ENCODE measurements at regions not wholly inside any gene's neighbourhood (a gene's known extent, or its start where the extent isn't known, plus 50 kb on each side); places are given as distances from the start of the nearest gene placed in this dataset.

- no peaks in the 10 kb centered on the region for H3K36me3 ChIP-seq (ENCODE audit: control insufficient read depth in 2 of 4, insufficient read depth in 4 of 4, low read length in 3 of 4)
- no peak overlapping the region for H3K9ac ChIP-seq (replicated peaks in 1 of 4; ENCODE audit: extremely low read depth in 1 of 4, low read depth in 3 of 4, low read length in 3 of 4)
- no peak overlapping the region for H2BK20ac ChIP-seq (ENCODE audit: low read length)
- no peak overlapping the region for H2BK5ac ChIP-seq (ENCODE audit: low read depth, low read length)
- H3K27ac ChIP-seq (ENCODE audit: low read depth, low read length) = no peak overlapping the region
- 83% methylated on average over 1 of the region's 1 CpG; no CpG with 5 or more reads in 1 of the 2 experiments for WGBS, 2 experiments (ENCODE audit: extremely low coverage in 1 of 2, insufficient coverage in 1 of 2, insufficient read length in 1 of 2, insufficient replicate concordance in 2 of 2, low coverage in 1 of 2, low lambda C conversion rate in 2 of 2, missing lambda C conversion rate in 1 of 2)
- H3K23ac ChIP-seq (ENCODE audit: insufficient read length) = no peak overlapping the region
- no peak overlapping the region for H2AK5ac ChIP-seq (ENCODE audit: low read depth, low read length)
- no peak overlapping the region for H2BK15ac ChIP-seq (ENCODE audit: low read length)
- H3K4ac ChIP-seq (replicated peaks; ENCODE audit: insufficient read length, low read depth, low read length) = no peak overlapping the region
- H3K56ac ChIP-seq (replicated peaks; ENCODE audit: insufficient read length, low read depth, low read length) = no peak overlapping the region
- H2AFZ ChIP-seq (ENCODE audit: low read length) = no peak overlapping the region
- no peaks in the 10 kb centered on the region for H4K20me1 ChIP-seq (replicated peaks in 1 of 2; ENCODE audit: control insufficient read depth in 1 of 2, insufficient read depth in 2 of 2, low read length in 2 of 2)
- H3K79me1 ChIP-seq (ENCODE audit: low read depth, low read length) = no peaks in the 10 kb centered on the region
- H2BK12ac ChIP-seq (ENCODE audit: low read depth, low read length) = no peak overlapping the region
- H4K8ac ChIP-seq (ENCODE audit: extremely low read depth, insufficient read depth, low read length) = no peak overlapping the region
- TF ChIP-seq ATF3 (IDR thresholded peaks at IDR 0.05; ENCODE audit: insufficient read depth, low read depth, low read length) (no peak), GABPA (IDR thresholded peaks at IDR 0.05; ENCODE audit: borderline replicate concordance, insufficient read depth, low read length) (no peak), BACH1 (IDR thresholded peaks at IDR 0.05; ENCODE audit: low read length) (no peak), EP300 (IDR thresholded peaks at IDR 0.05; ENCODE audit: borderline replicate concordance in 1 of 2, low read depth in 2 of 2, low read length in 2 of 2) (no peak), JUND (IDR thresholded peaks at IDR 0.05; ENCODE audit: low read length) (no peak), RFX5 (IDR thresholded peaks at IDR 0.05; ENCODE audit: borderline replicate concordance, low read depth, low read length) (no peak), SIN3A (conservative IDR thresholded peaks at IDR 0.05 in 1 of 2, IDR thresholded peaks at IDR 0.05 in 1 of 2; ENCODE audit: low read depth in 1 of 2, low read length in 2 of 2) (no peak), CHD1 (IDR thresholded peaks at IDR 0.05; ENCODE audit: low read depth, low read length) (no peak), KDM5A (IDR thresholded peaks at IDR 0.05; ENCODE audit: low read length) (no peak)
- TF ChIP-seq, protein P1, sequence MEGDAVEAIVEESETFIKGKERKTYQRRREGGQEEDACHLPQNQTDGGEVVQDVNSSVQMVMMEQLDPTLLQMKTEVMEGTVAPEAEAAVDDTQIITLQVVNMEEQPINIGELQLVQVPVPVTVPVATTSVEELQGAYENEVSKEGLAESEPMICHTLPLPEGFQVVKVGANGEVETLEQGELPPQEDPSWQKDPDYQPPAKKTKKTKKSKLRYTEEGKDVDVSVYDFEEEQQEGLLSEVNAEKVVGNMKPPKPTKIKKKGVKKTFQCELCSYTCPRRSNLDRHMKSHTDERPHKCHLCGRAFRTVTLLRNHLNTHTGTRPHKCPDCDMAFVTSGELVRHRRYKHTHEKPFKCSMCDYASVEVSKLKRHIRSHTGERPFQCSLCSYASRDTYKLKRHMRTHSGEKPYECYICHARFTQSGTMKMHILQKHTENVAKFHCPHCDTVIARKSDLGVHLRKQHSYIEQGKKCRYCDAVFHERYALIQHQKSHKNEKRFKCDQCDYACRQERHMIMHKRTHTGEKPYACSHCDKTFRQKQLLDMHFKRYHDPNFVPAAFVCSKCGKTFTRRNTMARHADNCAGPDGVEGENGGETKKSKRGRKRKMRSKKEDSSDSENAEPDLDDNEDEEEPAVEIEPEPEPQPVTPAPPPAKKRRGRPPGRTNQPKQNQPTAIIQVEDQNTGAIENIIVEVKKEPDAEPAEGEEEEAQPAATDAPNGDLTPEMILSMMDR (IDR thresholded peaks at IDR 0.05; ENCODE audit: control extremely low read depth in 1 of 3, insufficient read depth in 1 of 3, low read depth in 1 of 3, low read length in 3 of 3) = no peak
- no peak overlapping the region for H3K4me2 ChIP-seq (ENCODE audit: insufficient read depth in 1 of 2, low read depth in 2 of 2, low read length in 2 of 2)
- no peak overlapping the region for H4K91ac ChIP-seq (replicated peaks; ENCODE audit: insufficient read length, low read length)
- no peak for FAIRE-seq
- no peaks in the 10 kb centered on the region for H3K4me1 ChIP-seq (replicated peaks in 1 of 4; ENCODE audit: control insufficient read depth in 3 of 4, insufficient read depth in 4 of 4, low read length in 3 of 4)
- no peaks in the 10 kb centered on the region for H3K9me3 ChIP-seq (ENCODE audit: insufficient read depth in 2 of 2, low read depth in 1 of 2, low read length in 1 of 2)
- H4K5ac ChIP-seq (ENCODE audit: insufficient read length, low read depth, low read length) = no peak overlapping the region
- DNase-seq (ENCODE audit: low read depth in 1 of 2, low spot score in 2 of 2) = no peak
- H3K27me3 ChIP-seq (replicated peaks in 1 of 4; ENCODE audit: control insufficient read depth in 3 of 4, extremely low read depth in 1 of 4, insufficient read depth in 3 of 4, low read length in 3 of 4) = no peaks in the 10 kb centered on the region
- CTCF ChIA-PET (ENCODE audit: partially characterized antibody) = no interaction called here
- no peak overlapping the region for H3K4me3 ChIP-seq (ENCODE audit: extremely low read depth in 1 of 4, insufficient read depth in 2 of 4, low read depth in 3 of 4, low read length in 4 of 4)
- no peak overlapping the region for H3K14ac ChIP-seq (ENCODE audit: insufficient read length)
- no peaks in the 10 kb centered on the region for H3K23me2 ChIP-seq (ENCODE audit: low read depth, low read length)
- H3K79me2 ChIP-seq (ENCODE audit: control insufficient read depth in 1 of 2, insufficient read depth in 2 of 2, low read length in 2 of 2) = no peaks in the 10 kb centered on the region
- POLR2A ChIA-PET (ENCODE audit: partially characterized antibody) = no interaction called here
- H3K18ac ChIP-seq (ENCODE audit: extremely low read depth, low read length) = no peak overlapping the region
- H2BK120ac ChIP-seq (replicated peaks; ENCODE audit: low read depth, low read length) = no peak overlapping the region
These were observed 153.6 kb upstream of the CNTN3 start for GRCh38 chr3:74768010-74768409.
